HG03460 (cell line): ENCODE measurements at regions not wholly inside any gene's neighbourhood (a gene's known extent, or its start where the extent isn't known, plus 50 kb on each side); places are given as distances from the start of the nearest gene placed in this dataset.
"Not testable (repeated sequence)": the region's sequence is repeated elsewhere in the genome, so short reads cannot be mapped to it uniquely, and the experiment has no call there.

ENCODE experiments used
- ATAC-seq: cut with Tn5 transposase; IDR thresholded peaks from one replicate; pipeline ENCODE4 v1.9.1; 2021; ENCODE audit not compliant: unreplicated experiment

DNA sequence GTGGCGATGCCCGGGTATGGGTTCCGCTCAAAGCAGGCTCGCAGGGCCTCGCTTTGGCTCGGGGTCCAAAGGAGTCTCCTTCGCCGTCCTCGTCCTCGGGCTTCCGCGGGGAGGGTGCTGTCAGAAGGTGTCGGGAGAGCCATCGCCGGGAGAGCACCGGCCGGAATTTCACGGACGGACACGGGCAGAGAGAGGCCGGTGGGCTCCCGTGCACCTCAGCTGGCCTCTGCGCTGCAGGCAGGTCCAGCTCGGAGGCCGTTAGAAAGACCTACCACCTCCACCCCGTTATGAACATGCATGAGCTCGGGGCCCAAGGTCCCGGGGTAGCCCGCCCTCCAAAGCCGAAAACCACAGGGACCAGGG, 1846.0 kb upstream of the DEFB115 start:
- ATAC-seq: not testable (repeated sequence)

DNA sequence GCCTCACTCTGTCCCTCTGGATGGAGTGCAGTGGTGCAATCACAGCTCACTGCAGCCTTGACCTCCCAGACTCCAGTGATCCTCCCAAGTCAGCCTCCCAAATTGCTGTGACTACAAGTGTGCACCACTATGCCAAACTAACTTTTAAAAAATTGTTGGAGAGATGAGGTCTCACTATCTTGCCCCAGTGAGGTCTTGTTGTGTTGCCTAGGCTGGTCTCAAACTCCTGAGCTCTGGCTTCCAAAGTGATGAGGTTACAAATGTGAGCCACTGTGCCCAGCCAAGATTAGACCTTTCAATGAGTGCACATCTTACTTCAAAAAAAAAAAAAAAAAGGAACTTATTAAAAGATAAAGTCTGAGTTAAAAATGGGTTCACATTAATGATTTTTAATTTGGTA, 1838.1 kb upstream of the DEFB115 start:
- ATAC-seq: no peak

DNA sequence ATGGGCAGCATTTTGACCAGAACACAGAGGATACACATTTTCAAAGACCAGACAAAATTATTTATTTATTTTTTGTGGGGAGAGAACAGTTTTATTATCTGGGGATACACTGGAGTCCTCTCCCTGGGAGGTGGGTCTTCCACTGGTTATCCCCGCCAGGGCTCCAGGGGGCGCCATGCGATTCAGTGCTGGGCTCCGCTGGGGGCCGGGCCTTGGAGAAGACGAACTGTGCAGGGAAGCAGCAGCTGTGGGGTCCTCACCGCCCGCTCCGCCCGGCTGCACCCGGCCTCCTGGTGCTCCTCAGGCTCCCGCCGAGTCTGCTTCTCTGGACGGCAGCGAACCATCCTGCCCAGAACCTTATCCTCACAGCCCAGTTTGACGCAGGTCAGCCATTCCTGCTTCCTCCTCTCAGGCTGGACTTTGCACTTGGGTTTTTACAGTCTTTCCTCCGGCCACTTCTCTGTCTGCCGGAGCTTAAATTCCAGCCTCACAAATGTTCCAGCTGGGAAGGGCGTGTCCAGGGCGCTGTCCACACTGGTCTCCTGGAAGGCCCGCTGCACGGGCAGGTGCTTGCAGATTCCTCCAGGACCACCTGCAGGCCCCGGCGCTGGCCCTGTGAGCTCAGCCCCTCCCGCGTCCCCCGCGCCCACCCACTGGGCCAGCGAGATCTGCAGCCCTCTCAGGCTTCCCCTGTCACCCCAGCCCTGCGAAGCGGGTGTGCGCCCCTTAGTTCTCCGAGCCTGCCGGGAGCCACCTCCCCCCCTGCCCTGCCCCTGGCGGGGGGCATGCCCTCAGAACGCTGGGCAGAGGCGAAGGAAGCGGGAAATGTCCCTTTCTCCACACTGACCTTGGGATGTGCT, 1830.0 kb upstream of the DEFB115 start:
- no peak for ATAC-seq

DNA sequence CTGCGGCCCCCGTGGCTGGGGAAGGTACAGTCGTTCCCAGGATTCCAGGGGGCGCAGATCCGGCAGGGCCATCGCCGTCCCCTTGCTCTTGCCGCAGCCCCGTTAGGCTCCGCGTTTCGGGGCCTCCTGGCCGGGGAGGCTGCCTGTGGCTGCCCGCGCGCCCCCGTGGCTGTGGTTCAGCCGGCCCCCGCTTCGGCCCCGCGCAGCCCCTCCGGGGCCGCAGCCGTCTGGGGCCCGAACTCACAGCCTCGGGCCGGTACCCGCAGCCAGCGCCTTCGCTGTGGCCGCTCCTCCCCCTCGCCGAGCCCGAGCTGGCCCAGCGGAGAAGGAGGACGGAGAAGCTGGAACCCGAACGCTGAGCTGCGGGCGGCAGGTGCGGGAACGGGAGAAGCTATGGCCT, 1826.9 kb upstream of the DEFB115 start:
- ATAC-seq: no peak

DNA sequence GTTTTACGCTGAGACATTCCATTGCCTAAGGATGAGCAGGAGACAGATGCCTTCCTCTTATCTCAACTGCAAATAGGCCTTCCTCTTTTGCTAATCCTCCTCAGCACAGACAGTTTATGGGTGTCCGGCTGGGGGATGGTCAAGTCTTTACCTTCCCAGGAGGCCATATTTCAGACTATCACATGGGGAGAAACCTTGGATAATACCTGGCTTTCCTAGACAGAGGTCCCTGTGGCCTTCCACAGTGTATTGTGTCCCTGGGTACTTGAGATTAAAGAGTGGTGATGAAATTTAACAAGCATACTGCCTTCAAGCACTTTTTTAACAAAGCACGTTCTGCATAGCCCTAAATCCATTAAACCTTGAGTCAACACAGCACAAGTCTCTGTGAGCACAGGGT, 1816.7 kb upstream of the DEFB115 start:
- ATAC-seq: not testable (repeated sequence)

DNA sequence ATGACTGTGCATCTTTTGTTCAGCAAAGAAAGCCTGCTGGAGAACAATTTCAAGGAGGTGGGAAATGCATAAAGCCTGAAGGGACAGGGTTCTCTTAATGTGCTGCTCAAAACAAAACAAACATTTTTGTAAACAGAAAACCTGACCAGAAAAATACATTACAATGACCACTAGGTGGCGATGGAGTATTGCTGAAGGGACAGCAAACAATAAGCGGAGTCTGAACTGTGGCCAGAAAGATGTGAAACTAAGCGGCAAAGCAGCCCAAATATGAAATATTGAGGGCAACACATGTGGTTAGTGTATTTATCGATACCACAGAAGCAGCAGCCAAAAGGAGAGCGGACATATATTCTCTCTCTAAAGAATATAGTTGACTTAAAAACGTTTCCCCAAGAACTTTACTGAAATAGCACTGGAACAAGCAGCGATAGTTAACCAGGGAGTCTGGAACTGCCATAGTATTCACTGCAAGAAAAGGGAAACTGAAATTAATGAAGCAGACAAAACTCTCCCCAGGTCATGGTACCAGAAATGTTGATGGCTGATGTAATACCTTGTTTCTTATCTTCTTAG, 1814.2 kb upstream of the DEFB115 start:
- not testable (repeated sequence) for ATAC-seq

DNA sequence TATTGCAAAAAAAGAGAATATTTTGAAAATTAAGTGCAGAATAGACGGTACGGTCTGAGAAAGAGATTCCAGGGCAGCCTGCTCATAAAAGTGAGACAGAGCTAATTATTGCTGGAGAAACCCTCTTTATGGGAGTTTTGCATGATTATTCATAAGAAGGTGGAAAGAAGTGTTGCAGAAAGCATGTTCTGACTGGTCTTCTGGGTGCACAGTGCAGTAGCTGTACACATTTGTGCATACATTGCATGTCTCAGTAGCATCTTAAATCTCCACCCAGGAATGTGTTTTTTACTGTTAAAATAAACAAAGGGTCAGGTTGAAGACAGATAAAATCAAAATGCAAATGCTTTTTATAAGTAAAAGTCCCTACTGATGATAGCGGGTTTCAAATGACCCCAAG, 1813.6 kb upstream of the DEFB115 start:
- peak; percentile 62 for ATAC-seq

DNA sequence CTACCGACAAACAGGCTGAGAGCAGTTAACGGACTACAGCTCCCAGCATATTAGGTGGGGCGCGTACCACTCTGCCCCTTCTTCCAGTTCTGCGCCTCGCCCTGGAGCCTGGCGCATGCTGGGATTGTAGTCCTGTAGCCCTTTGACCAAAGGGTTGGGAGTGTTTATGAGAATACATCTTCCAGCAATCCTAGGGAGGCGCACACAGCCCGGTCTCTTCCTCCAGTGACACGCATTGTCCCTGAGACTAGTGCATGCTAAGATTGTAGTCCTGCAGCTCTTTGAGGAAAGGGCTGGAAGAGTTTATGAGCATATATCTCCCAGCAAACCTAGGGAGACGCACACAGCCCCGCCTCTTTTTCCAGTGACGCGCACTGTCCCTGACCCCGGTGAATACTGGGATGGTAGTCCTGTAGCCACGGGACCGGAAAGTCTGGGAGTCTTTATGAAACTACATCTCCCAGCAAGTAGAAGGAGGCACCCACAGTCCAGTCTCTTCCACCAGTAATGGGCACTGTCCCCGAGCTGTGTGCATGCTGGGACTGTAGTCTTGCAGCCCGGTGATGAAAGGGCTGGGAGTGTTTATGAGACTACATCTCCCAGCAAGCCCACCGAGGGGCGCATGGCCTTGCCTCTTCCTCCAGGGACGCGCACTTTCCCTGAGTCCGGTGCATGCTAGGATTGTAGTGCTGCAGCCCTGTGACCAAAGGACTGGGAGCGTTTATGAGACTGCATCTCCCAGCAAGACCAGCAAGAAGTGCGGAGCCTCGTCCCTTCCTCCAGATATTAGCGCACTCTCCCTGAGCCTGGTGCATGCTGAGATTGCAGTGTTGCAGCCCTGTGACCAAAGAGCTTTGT, 1812.2 kb upstream of the DEFB115 start:
- not testable (repeated sequence) for ATAC-seq

DNA sequence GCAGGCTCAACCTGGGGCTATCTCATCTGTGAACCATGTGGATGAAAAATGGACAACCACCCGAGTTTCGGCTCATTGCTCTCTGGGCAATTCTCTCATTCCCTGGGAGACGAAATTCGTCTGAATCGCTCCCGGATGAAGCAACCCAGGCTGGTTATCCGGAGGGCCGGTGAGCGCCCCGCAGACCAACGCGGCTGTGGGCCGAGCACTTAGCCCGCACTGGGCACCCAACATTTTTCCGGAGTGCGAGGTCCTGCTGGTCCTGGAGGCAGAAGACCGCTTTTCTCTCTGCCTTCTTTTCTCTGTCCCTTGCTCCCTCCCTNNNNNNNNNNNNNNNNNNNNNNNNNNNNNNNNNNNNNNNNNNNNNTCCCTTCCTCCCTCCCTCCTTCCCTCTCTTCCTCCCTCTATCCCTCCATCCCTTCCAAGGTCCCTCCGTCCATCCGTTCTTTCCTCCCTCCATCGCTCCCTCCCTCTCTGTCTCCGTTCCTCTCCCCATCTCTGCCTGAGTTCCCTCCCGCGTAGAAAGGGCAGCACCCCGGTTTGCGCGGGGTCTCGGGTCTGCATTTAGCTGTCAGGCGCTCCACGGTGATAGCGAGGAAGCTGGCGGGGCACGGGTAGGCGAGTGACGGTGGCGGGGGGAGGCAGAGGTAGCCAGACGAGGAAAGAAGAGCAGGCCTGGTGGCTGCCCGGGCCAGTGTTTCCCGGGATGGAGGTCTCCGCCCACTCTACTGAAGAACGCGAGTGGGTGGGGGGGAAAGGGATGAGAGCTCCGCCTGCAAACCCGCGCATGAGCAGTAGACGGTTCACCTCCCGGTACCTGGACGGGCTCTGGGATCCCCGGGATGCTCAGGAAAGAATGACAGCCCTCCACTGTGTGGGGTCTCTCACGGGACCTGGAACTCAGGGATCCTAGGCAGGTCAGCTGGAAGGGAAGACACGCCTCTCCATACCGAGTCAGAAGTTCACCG, 1809.7 kb upstream of the DEFB115 start:
- ATAC-seq: not testable (repeated sequence)

DNA sequence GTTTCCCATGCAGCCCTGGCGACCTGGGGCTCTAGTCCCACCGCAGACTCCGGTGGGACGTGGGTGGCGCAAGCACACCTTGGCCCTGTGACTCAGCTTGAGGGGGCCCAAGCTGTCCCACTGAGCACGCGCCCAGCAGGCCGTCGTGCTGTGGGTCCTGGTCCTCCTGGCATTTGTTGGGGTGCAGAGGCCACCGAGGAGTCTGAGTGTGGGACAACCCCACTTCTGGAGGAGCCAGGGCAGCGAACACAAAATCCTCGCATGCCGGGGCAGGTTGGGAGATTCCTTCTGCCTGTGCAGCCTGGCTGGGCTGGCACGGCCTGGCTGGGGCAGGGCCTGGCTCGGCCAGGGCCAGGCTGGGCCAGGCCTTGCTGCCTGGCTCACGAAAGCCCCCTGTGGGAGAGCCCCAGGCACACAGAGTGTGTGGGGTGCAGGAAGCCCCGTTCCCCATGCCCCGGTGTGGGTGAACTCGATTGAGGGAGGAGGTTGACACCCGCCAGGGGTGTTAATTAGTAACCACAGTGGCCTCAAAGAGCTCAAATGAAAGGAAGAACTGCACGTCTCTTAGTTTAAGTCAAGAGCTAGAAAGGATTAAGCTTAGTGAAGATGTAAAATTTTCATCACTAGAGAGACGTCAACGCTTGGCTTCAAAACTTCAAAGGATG, 1808.5 kb upstream of the DEFB115 start:
- no peak for ATAC-seq

DNA sequence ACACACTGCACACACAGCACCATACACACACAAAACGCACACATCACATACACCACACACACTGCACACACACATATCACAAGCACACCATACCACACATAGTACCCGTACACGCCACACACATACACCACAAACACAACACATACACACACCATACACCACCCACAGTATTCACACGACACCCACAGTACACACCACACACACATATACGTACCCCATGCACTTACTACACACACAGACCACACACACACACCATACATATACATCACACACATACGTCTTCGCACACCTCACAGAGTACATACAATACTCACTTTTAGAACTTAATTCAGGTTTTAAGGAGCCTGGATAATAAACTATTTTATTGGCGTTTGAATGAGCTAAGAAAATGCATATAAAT, 1805.3 kb upstream of the DEFB115 start:
- no peak for ATAC-seq

DNA sequence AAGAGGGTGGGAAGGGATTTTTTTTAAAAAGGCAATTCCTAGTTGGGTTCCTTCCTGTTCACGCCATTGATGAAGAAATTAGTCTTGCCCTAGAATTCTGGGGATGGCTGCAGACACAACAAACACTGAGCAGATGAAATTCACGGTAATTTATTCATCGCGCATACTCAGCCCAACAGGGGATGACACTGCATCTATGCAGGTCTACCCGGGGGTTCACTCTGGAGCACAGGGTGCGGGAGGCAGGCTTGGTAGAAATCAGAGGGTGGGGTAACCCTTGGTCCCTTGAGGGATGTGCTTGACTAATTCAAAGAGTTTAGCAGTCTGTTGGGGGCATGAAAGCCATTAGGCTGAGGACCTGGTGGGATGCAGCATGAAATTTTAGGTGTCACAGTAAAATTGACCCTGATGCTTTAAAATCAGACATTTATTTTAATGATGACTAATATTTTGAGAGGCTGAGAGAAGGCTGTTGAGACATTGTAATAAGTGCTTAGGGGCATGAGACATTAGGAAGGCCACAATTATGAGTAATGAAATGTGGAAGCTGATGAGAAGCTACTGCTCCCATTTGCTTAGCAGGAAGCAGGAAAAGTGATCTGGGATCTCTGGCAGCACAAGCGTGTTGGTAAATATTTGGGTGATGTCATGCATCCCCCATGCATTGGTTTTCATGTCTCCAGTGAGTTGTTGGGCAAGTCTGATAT, 1800.3 kb upstream of the DEFB115 start:
- ATAC-seq: not testable (repeated sequence)

DNA sequence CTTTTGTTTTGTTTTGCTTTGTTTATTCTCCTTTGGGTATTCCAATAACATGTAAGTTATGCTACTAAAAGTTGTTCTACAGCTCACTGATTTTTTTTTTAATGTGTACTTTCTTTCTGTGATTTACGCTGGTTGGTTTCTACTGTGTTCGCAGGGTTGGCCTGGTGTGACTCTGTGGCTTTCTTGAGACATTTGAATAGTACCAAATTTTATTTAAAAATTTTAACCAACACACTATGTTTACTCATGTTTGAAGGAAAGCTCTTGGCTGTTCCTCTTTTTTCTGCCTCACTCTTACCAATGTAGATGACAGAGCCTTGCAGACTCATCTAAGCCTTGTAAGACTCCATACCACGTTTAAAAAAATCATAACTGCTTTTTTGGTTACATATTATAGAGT, 1784.9 kb upstream of the DEFB115 start:
- no peak for ATAC-seq

DNA sequence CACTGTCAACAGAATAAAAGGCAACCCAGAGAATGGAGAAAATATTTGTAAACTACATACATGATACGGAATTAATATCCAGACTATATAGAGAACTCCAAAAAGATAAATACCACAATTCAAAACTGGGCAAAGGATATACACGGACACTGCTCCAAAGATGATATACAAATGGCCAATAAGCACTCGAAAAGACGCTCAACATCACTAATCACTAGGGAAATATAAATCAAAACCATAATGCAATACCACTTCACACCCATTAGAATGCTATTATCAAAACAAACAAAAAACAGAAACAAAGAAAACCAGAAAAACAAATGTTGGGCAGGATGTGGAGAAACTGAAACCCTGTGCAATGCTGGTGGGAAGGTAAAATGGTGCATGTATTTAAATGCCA, 1764.6 kb upstream of the DEFB115 start:
- ATAC-seq: not testable (repeated sequence)

DNA sequence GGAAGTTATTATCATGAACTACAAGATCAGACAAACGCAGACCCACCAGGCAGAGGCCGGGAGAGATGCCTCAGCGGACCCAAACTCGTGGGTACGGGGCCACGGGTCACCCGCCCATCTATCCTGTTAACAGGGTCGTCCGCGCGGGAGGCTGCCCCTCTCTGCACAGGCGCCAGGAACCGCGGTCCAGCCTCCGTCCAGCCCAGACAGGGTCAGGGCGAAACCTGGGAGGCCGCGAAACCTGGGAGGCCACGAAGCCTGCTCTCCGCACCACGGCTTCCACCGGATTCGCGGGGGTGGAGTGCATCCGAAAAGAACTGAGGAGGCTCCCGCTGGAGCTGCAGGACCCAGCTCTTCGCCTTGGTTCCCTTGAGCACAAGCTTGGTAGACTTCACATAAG, 1760.7 kb upstream of the DEFB115 start:
- not testable (repeated sequence) for ATAC-seq

DNA sequence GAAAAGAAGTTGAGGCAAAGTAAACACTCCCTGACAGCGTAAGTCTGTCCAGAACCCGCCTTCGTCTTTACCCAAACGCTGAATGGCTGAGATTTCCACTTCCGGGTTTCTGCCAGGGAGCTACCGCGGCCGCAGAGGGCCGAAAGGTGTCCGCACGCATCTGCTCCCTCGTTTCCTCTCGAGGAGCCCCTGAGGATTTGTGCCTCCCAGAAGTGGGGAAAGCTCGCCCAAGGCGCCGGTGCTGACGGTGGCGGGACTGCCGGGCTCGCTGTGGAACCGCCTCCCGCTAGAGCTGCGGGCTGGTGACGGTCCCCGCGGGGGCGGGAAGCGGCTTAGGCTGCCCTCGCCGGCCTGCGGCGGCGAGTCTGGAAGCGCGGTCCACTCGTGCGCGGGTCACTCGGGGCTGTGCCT, 1760.2 kb upstream of the DEFB115 start:
- ATAC-seq: no peak

DNA sequence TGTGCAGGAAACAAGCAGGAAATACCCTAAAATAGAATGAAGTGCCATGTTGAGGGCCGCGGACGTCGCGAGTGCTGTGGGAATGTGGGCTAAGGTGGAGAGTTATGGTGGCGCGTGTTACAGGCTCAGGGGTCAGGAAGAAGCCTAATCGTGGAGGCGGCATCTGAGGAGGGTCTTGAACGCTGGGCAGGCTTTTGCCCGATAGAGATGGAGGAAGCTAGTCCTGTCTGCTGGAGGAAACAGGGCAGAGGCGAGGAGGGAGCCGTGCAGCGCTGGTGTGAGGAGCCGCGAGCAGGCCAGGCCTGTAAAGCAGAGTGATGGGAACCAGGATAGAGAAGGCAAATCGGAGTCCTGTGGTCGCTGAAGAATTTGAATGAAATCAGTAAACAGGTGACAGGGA, 1759.8 kb upstream of the DEFB115 start:
- not testable (repeated sequence) for ATAC-seq

DNA sequence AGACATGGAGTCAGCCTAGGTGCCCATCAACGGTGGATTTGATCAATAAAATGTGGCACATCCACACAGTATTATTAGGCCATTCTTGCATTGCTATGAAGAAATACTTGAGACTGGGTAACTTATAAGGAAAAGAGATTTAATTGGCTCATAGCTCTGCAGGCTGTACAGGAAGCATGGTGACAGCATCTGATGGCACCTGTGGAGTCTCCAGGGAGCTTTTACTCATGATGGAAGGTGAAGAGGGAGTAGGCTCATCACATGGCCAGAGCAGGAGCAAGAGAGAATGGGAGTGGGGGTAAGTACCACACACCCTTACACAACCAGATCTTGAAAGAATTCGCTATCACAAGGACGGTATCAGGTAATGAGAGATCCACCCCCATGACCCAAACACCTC, 1756.7 kb upstream of the DEFB115 start:
- not testable (repeated sequence) for ATAC-seq

DNA sequence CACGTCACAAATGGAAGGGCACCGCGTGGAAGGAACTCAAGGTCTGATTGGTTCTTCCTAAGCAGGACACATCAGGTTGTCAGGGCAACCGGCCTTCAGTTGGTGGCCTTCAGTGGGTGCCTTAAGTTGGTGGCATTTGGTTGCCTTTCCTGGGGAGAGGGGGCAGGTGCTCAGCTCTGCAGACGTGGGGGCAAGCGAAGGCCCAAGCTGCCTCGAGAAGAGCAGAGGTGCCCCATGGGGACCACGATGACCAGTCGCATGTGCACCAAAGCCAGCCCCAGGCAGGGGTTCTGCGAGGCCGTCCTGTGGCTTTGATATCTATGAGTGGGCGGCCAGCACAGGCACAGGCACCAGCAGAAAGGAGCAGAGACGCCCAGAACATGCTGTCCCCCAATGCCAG, 1742.8 kb upstream of the DEFB115 start:
- not testable (repeated sequence) for ATAC-seq
